ENCODE measurements at regions not wholly inside any gene's neighbourhood (a gene's known extent, or its start where the extent isn't known, plus 50 kb on each side); places are given as distances from the start of the nearest gene placed in this dataset.

DNA sequence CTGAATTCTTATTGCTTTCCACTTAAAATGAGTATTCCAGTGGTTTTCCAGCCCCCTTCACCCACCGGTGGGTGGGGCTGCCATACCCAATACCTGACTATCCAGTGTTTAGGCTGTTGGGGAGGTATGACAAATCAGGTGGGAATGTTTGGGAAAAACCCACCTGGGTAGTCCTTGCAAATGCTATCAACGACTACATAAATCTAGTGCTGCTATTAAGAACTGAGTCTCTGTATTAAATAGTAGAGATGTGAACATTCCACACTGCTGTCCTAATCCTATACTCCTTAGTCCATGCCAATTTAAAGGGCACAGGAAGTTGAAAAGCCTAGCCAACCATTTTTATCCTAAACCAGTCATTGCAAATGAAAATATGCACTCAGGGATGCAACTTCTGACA, 126.6 kb downstream of the AXIN2 start:
- TF ChIP-seq, protein P1, sequence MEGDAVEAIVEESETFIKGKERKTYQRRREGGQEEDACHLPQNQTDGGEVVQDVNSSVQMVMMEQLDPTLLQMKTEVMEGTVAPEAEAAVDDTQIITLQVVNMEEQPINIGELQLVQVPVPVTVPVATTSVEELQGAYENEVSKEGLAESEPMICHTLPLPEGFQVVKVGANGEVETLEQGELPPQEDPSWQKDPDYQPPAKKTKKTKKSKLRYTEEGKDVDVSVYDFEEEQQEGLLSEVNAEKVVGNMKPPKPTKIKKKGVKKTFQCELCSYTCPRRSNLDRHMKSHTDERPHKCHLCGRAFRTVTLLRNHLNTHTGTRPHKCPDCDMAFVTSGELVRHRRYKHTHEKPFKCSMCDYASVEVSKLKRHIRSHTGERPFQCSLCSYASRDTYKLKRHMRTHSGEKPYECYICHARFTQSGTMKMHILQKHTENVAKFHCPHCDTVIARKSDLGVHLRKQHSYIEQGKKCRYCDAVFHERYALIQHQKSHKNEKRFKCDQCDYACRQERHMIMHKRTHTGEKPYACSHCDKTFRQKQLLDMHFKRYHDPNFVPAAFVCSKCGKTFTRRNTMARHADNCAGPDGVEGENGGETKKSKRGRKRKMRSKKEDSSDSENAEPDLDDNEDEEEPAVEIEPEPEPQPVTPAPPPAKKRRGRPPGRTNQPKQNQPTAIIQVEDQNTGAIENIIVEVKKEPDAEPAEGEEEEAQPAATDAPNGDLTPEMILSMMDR (IDR thresholded peaks at IDR 0.05; ENCODE audit: low read length), result no peak
- TF ChIP-seq EZH2 (optimal IDR thresholded peaks at IDR 0.05; ENCODE audit: low read depth, low read length), result no peak
